ENCODE measurements at regions not wholly inside any gene's neighbourhood (a gene's known extent, or its start where the extent isn't known, plus 50 kb on each side); places are given as distances from the start of the nearest gene placed in this dataset.

- Histone ChIP-seq H3K4me1 (no peaks in the 10 kb centered on the region), H3K36me3 (no peaks in the 10 kb centered on the region), H3K27me3 (peaks cover 0 to 77% (median 25%) of the 10 kb centered on the region in 9 donors), H3K4me3 (no peak overlapping the region), H3K9me3 (no peaks in the 10 kb centered on the region), H3K27ac (no peak overlapping the region)
- intact Hi-C loops (cut with DNase I) = no loop called here
- WGBS, 4 donors = 11 to 15% (median 13%) methylated on average over 9 of the region's 9 CpGs
- DNase-seq (no peak), ATAC-seq (no peak)
- TF ChIP-seq POLR2A (IDR thresholded peaks at IDR 0.05) = no peak
- TF ChIP-seq, protein P1, sequence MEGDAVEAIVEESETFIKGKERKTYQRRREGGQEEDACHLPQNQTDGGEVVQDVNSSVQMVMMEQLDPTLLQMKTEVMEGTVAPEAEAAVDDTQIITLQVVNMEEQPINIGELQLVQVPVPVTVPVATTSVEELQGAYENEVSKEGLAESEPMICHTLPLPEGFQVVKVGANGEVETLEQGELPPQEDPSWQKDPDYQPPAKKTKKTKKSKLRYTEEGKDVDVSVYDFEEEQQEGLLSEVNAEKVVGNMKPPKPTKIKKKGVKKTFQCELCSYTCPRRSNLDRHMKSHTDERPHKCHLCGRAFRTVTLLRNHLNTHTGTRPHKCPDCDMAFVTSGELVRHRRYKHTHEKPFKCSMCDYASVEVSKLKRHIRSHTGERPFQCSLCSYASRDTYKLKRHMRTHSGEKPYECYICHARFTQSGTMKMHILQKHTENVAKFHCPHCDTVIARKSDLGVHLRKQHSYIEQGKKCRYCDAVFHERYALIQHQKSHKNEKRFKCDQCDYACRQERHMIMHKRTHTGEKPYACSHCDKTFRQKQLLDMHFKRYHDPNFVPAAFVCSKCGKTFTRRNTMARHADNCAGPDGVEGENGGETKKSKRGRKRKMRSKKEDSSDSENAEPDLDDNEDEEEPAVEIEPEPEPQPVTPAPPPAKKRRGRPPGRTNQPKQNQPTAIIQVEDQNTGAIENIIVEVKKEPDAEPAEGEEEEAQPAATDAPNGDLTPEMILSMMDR (IDR thresholded peaks at IDR 0.05) = no peak
These were observed 102.9 kb upstream of the PAX2 start for GRCh38 chr10:100642295-100642994.

DNA sequence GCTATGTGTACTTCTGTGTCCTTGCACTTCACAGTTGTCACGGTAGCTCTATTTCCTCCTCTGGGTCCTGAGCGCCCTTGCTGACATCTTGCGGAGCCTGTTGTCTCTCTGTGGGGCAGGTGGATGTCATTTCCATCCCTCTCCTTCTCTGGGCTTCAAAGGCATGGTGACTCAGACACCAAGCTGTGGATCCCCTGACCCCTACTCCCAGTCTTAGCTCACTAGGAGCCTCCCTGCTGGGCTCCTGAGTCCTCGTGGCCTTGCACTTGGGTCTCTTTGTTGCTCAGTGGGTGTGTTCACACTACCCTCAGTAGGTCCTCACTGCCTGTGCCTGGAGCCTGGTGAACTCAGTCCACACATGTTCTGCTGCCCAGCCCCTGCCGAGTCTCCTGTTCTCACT is 100.3 kb upstream of the PAX2 start:
- Histone ChIP-seq H3K36me3 (no peaks in the 10 kb centered on the region), H3K27me3 (peaks cover 0 to 75% (median 22%) of the 10 kb centered on the region in 9 donors), H3K4me1 (no peaks in the 10 kb centered on the region), H3K27ac (no peak overlapping the region), H3K4me3 (no peak overlapping the region), H3K9me3 (no peaks in the 10 kb centered on the region)
- DNase-seq (no peak), ATAC-seq (no peak)
- 43 to 50% (median 48%) methylated on average over 5 of the region's 5 CpGs for WGBS, 4 donors
- intact Hi-C loops (cut with DNase I) = no loop called here
- TF ChIP-seq, protein P1 (IDR thresholded peaks at IDR 0.05) = no peak
- TF ChIP-seq POLR2A (IDR thresholded peaks at IDR 0.05) = no peak

- 22 to 32% (median 25%) methylated on average over 12 of the region's 12 CpGs for WGBS, 4 donors
- H3K27me3 ChIP-seq = peaks cover 0 to 74% (median 22%) of the 10 kb centered on the region in 9 donors
- no peaks in the 10 kb centered on the region for H3K36me3 ChIP-seq
- H3K27ac ChIP-seq = no peak overlapping the region
- TF ChIP-seq POLR2A (IDR thresholded peaks at IDR 0.05) = no peak
- TF ChIP-seq, protein P1 (IDR thresholded peaks at IDR 0.05) = no peak
- no peak for DNase-seq
- ATAC-seq = no peak
- H3K4me3 ChIP-seq = no peak overlapping the region
- intact Hi-C loops (cut with DNase I) = no loop called here
- H3K4me1 ChIP-seq = no peaks in the 10 kb centered on the region
- no peaks in the 10 kb centered on the region for H3K9me3 ChIP-seq
These were observed 99.6 kb upstream of the PAX2 start for GRCh38 chr10:100645613-100646392.

GRCh38 chr10:100647928-100648327 is 97.5 kb upstream of the PAX2 start:
- Histone ChIP-seq H3K27ac (no peak overlapping the region), H3K9me3 (no peaks in the 10 kb centered on the region), H3K4me1 (no peaks in the 10 kb centered on the region), H3K27me3 (peaks cover 4 to 69% (median 29%) of the 10 kb centered on the region in 9 donors), H3K4me3 (no peak overlapping the region), H3K36me3 (no peaks in the 10 kb centered on the region)
- TF ChIP-seq, protein P1 (IDR thresholded peaks at IDR 0.05) = no peak
- TF ChIP-seq POLR2A (IDR thresholded peaks at IDR 0.05) = no peak
- WGBS, 4 donors = 87 to 92% (median 89%) methylated on average over 2 of the region's 2 CpGs
- ATAC-seq (no peak), DNase-seq (no peak)
- intact Hi-C loops (cut with DNase I) = no loop called here
